GM18520 (cell line): ENCODE measurements at regions not wholly inside any gene's neighbourhood (a gene's known extent, or its start where the extent isn't known, plus 50 kb on each side); places are given as distances from the start of the nearest gene placed in this dataset.

Experiments
- ATAC-seq: cut with Tn5 transposase; IDR thresholded peaks from one replicate; pipeline ENCODE4 v1.9.1; 2021; ENCODE audit not compliant: unreplicated experiment

DNA sequence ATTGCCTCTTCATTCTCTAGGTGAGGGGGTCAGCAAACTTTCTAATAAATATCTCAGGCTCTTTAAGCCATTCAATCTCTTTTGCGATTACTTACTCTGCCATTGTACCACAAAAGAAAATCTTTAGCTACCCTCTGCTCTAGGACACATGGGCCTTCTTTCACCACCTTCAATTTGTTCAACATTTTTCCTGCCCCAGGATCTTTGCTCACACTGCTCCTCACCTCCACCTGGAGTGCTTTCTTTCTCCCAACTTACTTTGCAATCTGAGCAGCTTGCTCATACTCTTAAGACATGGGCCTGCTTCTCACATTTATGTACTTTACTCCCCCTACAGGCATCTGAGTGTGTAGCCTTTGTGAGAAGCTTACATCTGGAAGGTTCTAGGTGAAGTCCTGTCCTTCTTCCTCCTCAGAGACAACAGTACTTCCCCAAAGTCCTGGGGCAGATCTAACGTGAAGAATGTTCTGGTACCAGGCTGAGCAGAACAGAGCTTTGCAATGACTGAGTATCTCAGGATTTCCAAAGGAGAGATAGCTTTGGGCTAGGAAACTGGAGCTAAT lies 55.0 kb upstream of the PRDM5 start:
- ATAC-seq, result peak; percentile 82

DNA sequence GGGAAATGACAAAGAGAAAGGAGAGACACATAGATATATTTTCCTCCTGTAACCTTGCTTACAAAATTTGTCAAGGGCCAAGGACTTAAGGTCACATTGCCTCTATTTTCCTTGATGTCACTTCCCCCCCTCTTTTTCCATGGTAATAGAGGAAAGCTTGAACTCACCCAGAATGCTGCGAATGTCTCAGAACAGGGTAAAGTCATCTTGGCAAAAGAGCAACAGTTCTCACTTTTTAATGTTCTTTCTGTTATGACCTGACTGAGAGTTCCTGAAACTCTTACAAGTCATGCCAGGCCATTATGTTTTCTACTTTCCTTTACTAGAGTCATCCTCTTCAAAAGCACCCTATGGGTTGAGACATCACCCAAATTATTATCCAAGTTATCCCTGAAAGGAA lies 50.7 kb upstream of the PRDM5 start:
- no peak for ATAC-seq
